GM18873 (cell line): ENCODE measurements at regions not wholly inside any gene's neighbourhood (a gene's known extent, or its start where the extent isn't known, plus 50 kb on each side); places are given as distances from the start of the nearest gene placed in this dataset.
"Not testable (repeated sequence)": the region's sequence is repeated elsewhere in the genome, so short reads cannot be mapped to it uniquely, and the experiment has no call there.

Experiments used
- ATAC-seq: cut with Tn5 transposase; IDR thresholded peaks from one replicate; pipeline ENCODE4 v1.9.1; 2021; ENCODE audit warnings: mild to moderate bottlenecking, moderate library complexity, moderate number of reproducible peaks; ENCODE audit not compliant: unreplicated experiment, low FRiP score

GRCh38 chr12:88870000-88870737 lies 289.9 kb upstream of the KITLG start:
- ATAC-seq: no peak

DNA sequence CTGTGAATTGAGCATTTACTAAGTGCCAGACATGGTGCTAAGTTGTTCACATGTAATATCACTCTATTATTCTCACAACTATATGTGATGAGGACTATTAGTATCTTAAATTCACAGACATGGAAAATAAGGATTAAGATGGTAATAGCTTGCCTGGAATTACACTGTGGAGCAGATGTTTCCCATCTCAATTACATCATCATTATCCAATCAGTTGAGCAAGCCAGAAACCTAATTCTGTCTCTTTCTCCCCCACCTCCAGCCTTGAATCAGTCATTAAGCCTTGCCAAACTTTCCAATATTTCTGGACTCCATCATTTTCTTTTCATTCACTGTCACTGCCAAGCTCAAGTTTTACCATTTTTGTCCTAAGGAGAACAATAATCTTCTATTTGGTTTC lies 287.8 kb upstream of the KITLG start:
- ATAC-seq: no peak

GRCh38 chr12:88867510-88867909 lies 287.2 kb upstream of the KITLG start:
- no peak for ATAC-seq

- no peak for ATAC-seq
Observed at GRCh38 chr12:88866881-88867280, 286.6 kb upstream of the KITLG start.

DNA sequence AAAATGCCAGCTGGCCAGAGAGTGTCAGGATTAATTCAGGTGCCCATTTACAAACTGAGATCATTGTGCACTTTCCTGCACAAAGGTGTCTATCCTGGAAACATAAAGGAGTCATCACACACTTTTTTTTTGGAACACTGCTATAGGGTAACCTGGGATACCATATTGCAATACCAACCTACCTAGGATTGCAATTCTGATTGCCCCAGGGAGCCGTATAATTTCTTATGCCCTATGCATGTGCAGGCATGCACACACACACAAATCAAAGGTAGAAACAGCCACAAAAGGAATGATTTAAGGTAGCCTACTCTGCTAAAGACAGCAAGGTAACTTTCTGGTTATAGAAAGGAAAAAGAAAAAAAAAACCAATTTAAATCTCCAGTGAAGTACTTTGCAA lies 285.3 kb upstream of the KITLG start:
- no peak for ATAC-seq

DNA sequence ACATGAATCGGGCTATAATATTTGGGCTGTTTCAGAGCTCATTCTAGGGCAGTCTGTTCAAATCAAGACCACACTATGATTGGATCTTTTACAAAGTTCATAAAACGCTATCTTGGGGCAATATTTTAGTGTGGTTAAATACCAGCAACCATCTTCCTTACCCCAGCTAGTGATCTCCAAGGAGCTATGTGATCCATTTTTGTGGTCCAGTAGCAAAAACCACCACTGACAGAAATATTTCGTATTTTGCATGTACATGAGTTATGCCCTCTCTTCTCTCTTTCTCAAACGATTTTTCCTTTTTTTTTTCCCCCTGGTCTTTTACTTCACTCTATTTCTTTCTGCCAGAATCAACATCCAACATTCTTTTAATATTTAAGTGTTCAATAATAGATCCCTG lies 280.6 kb upstream of the KITLG start:
- no peak for ATAC-seq

- no peak for ATAC-seq
Observed at GRCh38 chr12:88856201-88856600, 275.9 kb upstream of the KITLG start.

GRCh38 chr12:88855301-88855700 lies 275.0 kb upstream of the KITLG start:
- no peak for ATAC-seq

GRCh38 chr12:88854260-88854659 lies 274.0 kb upstream of the KITLG start:
- ATAC-seq: no peak

GRCh38 chr12:88847246-88847645 lies 267.0 kb upstream of the KITLG start:
- not testable (repeated sequence) for ATAC-seq

DNA sequence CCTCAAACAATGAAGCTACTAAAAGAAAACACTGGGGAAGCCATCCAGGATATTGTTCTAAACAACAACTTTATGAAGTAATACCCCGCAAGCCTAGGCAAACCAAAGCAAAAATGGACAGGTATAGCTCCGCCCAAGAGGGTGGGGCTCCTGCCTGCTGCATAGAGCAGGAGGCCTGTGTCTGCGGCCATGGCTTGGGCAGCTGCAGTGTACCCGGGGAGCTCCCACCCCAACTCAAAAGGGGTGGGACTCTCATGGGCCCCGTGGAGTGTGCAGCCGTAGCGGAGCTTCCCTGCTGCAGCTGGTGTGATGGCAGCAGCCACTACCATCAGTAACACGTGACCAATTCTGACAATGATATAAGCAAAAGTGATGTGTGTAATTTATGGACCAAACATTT lies 264.2 kb upstream of the KITLG start:
- no peak for ATAC-seq

GRCh38 chr12:88842314-88842713 lies 262.0 kb upstream of the KITLG start:
- no peak for ATAC-seq

GRCh38 chr12:88839486-88839885 lies 259.2 kb upstream of the KITLG start:
- no peak for ATAC-seq

- no peak for ATAC-seq
Observed at GRCh38 chr12:88836156-88836555, 255.9 kb upstream of the KITLG start.

DNA sequence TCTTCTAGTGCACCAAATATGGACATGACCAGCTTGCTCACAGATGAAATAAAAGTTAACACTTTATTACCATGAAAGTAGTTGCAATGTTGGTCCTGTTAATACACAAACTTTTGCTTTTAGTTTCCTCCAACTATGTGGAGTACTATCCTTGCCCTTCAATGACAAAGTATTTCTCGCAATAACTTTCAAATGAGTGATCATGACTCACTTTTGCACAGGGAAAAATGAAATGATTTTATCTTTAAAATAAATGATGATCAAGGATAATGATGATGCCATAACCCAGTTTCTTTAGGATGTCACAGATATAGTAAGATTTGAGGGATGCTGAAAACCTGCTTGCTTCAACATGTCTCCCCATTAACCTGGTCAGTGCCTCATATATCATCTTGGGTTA lies 254.0 kb upstream of the KITLG start:
- no peak for ATAC-seq

GRCh38 chr12:88833641-88834116 lies 253.4 kb upstream of the KITLG start:
- no peak for ATAC-seq

DNA sequence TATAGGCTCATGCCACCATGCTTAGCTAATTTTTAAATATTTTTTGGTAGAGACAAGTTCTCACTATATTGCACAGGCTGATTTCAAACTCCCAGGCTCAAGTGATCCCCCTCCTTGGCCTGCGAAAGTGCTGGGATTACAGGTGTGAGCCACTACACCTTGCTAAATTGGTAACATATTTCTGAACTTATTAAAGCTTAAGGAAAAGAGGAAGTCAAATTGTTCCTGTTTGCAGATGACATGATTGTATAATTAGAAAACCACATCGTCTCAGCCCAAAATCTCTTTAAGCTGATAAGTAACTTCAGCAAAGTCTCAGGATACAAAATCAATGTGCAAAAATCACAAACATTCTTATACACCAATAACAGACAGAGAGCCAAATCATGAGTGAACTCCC lies 248.3 kb upstream of the KITLG start:
- not testable (repeated sequence) for ATAC-seq

DNA sequence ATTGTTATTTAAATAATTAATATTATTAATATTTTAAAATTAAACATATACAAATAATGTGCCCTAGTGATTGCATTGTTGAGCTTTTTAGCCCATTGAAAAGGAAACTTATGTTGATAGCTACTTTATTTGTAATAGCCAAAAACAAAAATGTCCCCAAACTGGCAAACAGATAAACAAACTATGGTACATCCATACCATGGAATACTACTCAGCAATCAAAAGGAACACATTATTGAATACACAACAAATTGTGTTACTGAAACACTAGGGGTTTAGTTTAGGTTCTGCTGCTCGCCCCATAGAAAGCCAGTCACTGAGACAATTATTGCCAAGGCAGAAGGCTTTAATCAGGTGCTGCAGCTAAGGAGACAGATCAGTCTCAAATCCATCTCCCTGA lies 239.7 kb upstream of the KITLG start:
- ATAC-seq: no peak

GRCh38 chr12:88816201-88816600 lies 235.9 kb upstream of the KITLG start:
- no peak for ATAC-seq

- no peak for ATAC-seq
Observed at GRCh38 chr12:88814779-88815178, 234.5 kb upstream of the KITLG start.

GRCh38 chr12:88812610-88813009 lies 232.3 kb upstream of the KITLG start:
- ATAC-seq: no peak

- no peak for ATAC-seq
Observed at GRCh38 chr12:88810806-88811205, 230.5 kb upstream of the KITLG start.

GRCh38 chr12:88809841-88810240 lies 229.6 kb upstream of the KITLG start:
- not testable (repeated sequence) for ATAC-seq
